ENCODE measurements at regions not wholly inside any gene's neighbourhood (a gene's known extent, or its start where the extent isn't known, plus 50 kb on each side); places are given as distances from the start of the nearest gene placed in this dataset.

GRCh38 chr5:142439207-142439860 is 114.5 kb upstream of the SPRY4 start:
- H3K9me3 ChIP-seq (replicated peaks; ENCODE audit: control insufficient read depth, insufficient read depth, low read length) = no peaks in the 10 kb centered on the region
- no TSS peak for BruUV-seq (replicated peaks)
- dilution Hi-C loops (cut with MboI; ENCODE audit: extremely low pct_ligation_motif_present, low sequenced_read_pairs) (no loop called here), intact Hi-C loops (cut with micrococcal nuclease) (no loop called here)
- no peak overlapping the region for H3K9ac ChIP-seq (replicated peaks; ENCODE audit: extremely low read depth, insufficient read depth, low read length)
- no peaks in the 10 kb centered on the region for H3K79me2 ChIP-seq (ENCODE audit: control insufficient read depth, insufficient read depth, low read length)
- H3K9me1 ChIP-seq (replicated peaks; ENCODE audit: control insufficient read depth, extremely low read depth, insufficient read depth, low read length) = no peaks in the 10 kb centered on the region
- H3K27ac ChIP-seq (ENCODE audit: insufficient read depth, low read depth, low read length) = no peak overlapping the region
- no peak for TF ChIP-seq POLR2A (IDR thresholded peaks at IDR 0.05; ENCODE audit: low read depth, low read length)
- TF ChIP-seq, protein P1, sequence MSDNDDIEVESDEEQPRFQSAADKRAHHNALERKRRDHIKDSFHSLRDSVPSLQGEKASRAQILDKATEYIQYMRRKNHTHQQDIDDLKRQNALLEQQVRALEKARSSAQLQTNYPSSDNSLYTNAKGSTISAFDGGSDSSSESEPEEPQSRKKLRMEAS (IDR thresholded peaks at IDR 0.05; ENCODE audit: insufficient read depth, insufficient read length) = no peak
- TF ChIP-seq FOS (IDR thresholded peaks at IDR 0.05; ENCODE audit: borderline replicate concordance, insufficient read depth, low read length) = no peak
- no peak for TF ChIP-seq MYC (IDR thresholded peaks at IDR 0.05; ENCODE audit: low read depth, low read length)
- no peak for TF ChIP-seq JUN (IDR thresholded peaks at IDR 0.05; ENCODE audit: borderline replicate concordance, insufficient read depth, insufficient read length, low read depth)
- no peak for TF ChIP-seq EZH2 (IDR thresholded peaks at IDR 0.05; ENCODE audit: borderline replicate concordance, low read depth, low read length, severe bottlenecking)
- TF ChIP-seq, protein P2, sequence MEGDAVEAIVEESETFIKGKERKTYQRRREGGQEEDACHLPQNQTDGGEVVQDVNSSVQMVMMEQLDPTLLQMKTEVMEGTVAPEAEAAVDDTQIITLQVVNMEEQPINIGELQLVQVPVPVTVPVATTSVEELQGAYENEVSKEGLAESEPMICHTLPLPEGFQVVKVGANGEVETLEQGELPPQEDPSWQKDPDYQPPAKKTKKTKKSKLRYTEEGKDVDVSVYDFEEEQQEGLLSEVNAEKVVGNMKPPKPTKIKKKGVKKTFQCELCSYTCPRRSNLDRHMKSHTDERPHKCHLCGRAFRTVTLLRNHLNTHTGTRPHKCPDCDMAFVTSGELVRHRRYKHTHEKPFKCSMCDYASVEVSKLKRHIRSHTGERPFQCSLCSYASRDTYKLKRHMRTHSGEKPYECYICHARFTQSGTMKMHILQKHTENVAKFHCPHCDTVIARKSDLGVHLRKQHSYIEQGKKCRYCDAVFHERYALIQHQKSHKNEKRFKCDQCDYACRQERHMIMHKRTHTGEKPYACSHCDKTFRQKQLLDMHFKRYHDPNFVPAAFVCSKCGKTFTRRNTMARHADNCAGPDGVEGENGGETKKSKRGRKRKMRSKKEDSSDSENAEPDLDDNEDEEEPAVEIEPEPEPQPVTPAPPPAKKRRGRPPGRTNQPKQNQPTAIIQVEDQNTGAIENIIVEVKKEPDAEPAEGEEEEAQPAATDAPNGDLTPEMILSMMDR (IDR thresholded peaks at IDR 0.05; ENCODE audit: extremely low read depth in 1 of 2, insufficient read depth in 1 of 2, low read depth in 1 of 2, low read length in 2 of 2) = no peak
- no peak for TF ChIP-seq GATA2 (IDR thresholded peaks at IDR 0.05; ENCODE audit: insufficient read depth, insufficient read length, low read depth, low read length)
- TF ChIP-seq POLR2AphosphoS5 (IDR thresholded peaks at IDR 0.05; ENCODE audit: insufficient read depth, low read depth, low read length) = no peak
- no peak overlapping the region for H3K4me2 ChIP-seq (ENCODE audit: insufficient read depth, low read length)
- CTCF ChIA-PET = interaction anchor here (1.1 kb wide), 1 partner anchor 73 kb away, joined by 3 read pairs; no protein-coding TSS in a partner anchor
- FAIRE-seq (no peak), DNase-seq (ENCODE audit: low read depth, low spot score) (no peak)
- H2AFZ ChIP-seq (ENCODE audit: low read depth, low read length) = no peak overlapping the region
- H3K36me3 ChIP-seq (ENCODE audit: control insufficient read depth in 2 of 2, extremely low read depth in 1 of 2, insufficient read depth in 2 of 2, low read length in 2 of 2) = no peaks in the 10 kb centered on the region
- H3K27me3 ChIP-seq (ENCODE audit: control insufficient read depth in 2 of 2, insufficient read depth in 2 of 2, low read length in 2 of 2) = no peaks in the 10 kb centered on the region
- POLR2A ChIA-PET = interaction anchor here (0.7 kb wide), 1 partner anchor 159 kb away, joined by 6 read pairs; no protein-coding TSS in a partner anchor
- H4K20me1 ChIP-seq (replicated peaks; ENCODE audit: control insufficient read depth, extremely low read depth, insufficient read depth, low read length) = no peaks in the 10 kb centered on the region
- H3K4me1 ChIP-seq (ENCODE audit: control insufficient read depth, extremely low read depth, insufficient read depth, low read length) = peaks cover under 1% of the 10 kb centered on the region
- H3K4me3 ChIP-seq (replicated peaks in 1 of 3; ENCODE audit: insufficient read depth in 1 of 3, low read depth in 1 of 3, low read length in 3 of 3) = no peak overlapping the region
